Superior temporal gyrus (tissue), 1 donor: ENCODE measurements at regions not wholly inside any gene's neighbourhood (a gene's known extent, or its start where the extent isn't known, plus 50 kb on each side); places are given as distances from the start of the nearest gene placed in this dataset.
"Not testable (repeated sequence)": the region's sequence is repeated elsewhere in the genome, so short reads cannot be mapped to it uniquely, and the experiment has no call there.

Experiments
- DNase-seq: peaks from one replicate; pipeline ENCODE4 v3.0.0-alpha.2; 2016; ENCODE audit errors: extremely low spot score

GRCh38 chr12:91461061-91461460 is 278.4 kb upstream of the DCN start:
- no peak for DNase-seq

GRCh38 chr12:91460469-91460868 is 277.9 kb upstream of the DCN start:
- DNase-seq = no peak

- no peak for DNase-seq
These were observed 272.7 kb upstream of the DCN start for GRCh38 chr12:91455321-91455720.

GRCh38 chr12:91454179-91454578 is 271.6 kb upstream of the DCN start:
- DNase-seq = no peak

- not testable (repeated sequence) for DNase-seq
These were observed 269.8 kb upstream of the DCN start for GRCh38 chr12:91452464-91452863.

- no peak for DNase-seq
These were observed 259.7 kb upstream of the DCN start for GRCh38 chr12:91441993-91442952.

- no peak for DNase-seq
These were observed 258.6 kb upstream of the DCN start for GRCh38 chr12:91441246-91441645.

GRCh38 chr12:91434081-91434480 is 251.5 kb upstream of the DCN start:
- no peak for DNase-seq

GRCh38 chr12:91432755-91433154 is 250.1 kb upstream of the DCN start:
- DNase-seq = no peak

- DNase-seq = no peak
These were observed 249.5 kb upstream of the DCN start for GRCh38 chr12:91432089-91432488.

GRCh38 chr12:91424506-91424905 is 241.9 kb upstream of the DCN start:
- DNase-seq = no peak

- no peak for DNase-seq
These were observed 241.1 kb upstream of the DCN start for GRCh38 chr12:91423693-91424050.

GRCh38 chr12:91422811-91423692 is 240.4 kb upstream of the DCN start:
- no peak for DNase-seq

GRCh38 chr12:91422127-91422526 is 239.5 kb upstream of the DCN start:
- no peak for DNase-seq

- DNase-seq = no peak
These were observed 237.2 kb upstream of the DCN start for GRCh38 chr12:91419809-91420208.

GRCh38 chr12:91418221-91419090 is 235.8 kb upstream of the DCN start:
- no peak for DNase-seq

- DNase-seq = no peak
These were observed 235.0 kb upstream of the DCN start for GRCh38 chr12:91417650-91418049.

- no peak for DNase-seq
These were observed 232.0 kb upstream of the DCN start for GRCh38 chr12:91414636-91415035.

GRCh38 chr12:91413581-91414546 is 231.2 kb upstream of the DCN start:
- DNase-seq = no peak

- DNase-seq = no peak
These were observed 224.3 kb upstream of the DCN start for GRCh38 chr12:91406920-91407341.
